D341Med (cell line): ENCODE measurements at regions not wholly inside any gene's neighbourhood (a gene's known extent, or its start where the extent isn't known, plus 50 kb on each side); places are given as distances from the start of the nearest gene placed in this dataset.

Source experiments
- DNase-seq: peaks from one replicate; pipeline ENCODE4 v3.0.0; 2012; ENCODE audit warnings: low spot score

DNA sequence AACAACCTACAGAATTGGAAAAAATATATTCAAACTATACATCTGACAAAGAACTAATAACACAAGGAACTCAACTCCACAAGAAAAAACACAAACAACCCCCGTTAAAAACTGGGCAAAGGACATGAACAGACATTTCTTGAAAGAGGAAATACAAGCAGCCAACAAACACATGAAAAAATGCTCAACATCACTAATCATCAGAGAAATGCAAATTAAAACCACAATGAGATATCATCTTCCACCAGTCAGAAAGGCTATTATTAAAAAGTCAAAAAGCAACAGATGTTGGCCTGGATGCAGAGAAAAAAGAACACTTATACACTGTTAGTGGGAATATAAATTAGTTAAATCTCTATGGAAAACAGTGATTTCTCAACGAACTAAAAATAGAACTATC is 82.6 kb upstream of the CCDC91 start:
- DNase-seq = no peak

DNA sequence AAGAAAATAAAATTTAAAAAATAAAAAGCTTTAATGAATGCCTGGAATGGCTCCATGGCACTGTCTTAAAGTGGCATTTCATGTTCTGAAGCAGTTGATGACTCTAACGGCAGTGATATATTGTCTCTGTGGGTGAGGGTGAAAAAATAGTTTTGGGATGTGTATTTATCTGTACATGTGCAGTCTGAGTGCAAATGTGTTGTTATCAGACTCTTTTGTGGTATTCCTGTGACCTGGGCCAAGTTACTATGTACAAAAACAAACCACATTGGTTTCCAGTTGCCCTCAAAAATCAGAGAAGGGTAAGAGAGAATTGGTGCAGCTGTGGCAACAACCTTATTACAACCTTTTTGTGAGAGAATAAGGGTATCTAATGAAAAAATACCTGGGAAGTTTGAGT is 81.7 kb upstream of the CCDC91 start:
- DNase-seq = no peak

DNA sequence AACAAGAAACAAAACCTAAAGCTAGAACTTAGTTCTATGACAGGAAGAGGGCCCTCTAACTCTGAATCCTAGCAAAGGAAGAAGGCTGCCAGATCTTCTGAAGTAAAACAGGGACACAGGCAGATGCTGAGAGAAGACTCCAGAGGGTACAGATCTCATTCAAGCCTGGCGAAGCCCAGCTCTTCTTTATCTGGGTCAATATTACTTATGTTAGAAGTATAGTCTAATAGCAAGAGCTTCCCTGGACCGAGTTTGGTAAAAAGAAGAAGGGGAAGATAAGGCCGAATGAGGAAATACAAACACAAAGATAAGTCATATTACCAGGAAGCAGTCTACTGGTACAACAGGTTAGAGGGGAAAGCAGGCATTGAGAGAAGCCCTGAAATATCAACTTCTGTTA is 79.9 kb upstream of the CCDC91 start:
- no peak for DNase-seq

DNA sequence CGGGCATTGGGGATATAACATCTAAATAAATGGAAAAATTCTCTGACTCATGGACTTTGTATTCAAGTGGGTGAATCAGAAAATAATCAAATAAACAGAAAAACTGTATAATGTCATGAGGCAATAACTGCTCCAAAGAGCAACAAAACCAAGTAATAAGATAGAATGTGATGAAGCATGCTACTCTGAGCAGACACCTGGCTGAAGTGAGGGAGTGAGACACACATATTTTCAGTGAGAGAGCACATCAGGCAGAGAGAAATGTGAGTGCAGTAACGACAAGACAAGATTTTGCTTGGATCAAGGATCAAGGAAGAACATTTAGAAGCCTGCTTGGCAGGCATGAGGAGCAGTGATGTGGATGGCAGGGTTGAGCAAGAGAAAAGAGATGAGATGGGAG is 75.8 kb upstream of the CCDC91 start:
- no peak for DNase-seq

DNA sequence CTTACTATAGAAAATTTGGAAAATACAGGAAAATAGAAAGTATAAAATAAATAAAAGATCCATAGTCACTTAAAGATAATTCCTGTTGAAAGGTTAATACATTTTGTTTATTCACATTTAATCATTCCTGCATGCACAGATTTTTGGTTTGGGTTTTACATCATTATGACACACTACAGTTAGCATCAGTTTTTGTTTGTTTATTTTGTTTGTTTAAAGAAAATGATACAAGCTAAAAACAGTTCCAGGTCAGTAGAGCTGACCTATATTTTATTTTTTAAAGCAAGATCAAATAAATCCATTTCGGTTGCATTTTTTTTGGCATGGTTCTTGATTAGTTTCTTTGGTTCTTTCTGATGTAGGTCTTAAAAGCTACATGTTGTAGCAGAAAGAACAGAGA is 68.8 kb upstream of the CCDC91 start:
- DNase-seq = no peak

DNA sequence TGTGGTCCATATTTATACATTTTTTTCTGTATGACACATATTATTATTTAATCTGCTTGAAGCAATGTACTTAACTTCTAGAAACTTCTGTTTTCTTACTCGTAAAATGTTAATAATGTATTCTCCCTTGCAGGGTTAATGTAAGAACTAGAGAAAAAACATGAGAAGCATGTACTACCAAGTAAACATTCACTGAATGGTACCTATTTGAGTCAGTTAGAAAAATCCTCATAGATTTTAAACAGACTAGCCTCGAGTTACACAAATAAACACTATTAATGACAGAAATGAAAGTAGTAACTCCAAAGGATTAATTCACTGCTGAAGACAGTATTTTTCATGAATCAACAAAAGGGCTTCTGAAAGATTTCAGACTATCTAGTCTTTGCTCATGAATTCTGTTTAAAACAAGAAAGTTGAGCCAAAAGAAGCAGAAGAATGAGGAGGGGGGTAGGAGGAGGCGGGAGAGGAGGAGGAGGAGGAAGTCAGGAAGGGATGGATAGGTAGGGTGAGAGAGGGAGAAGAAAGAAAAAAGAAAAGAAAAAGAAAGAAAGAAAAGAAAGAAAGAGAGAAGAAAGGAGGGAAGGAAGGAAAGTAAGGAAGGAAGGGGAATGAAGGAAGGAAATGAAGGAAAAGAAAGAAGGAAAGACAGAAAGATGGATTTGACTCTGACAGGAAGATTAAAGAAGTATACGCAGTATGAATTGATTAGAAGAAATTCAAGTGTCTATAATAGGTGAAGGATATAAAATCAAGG is 68.2 kb upstream of the CCDC91 start:
- no peak for DNase-seq

DNA sequence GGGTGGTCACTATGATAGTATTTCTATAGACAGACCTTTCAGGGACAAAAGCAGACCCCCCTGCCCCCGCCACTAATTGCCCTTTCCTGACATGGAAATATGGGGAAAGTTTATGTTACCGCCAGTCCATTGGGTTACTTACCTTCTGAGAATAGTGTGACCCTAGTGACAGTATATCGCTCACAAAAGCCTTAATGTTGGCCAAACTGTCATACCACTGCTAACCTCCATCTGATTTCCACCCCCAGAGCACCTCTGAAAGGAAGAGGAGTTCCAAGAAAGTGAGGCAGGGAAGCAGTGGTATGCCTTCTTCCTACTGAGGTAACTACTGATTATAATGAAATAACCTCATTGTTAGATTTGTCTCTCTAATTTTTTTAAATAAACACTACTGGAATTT is 67.5 kb upstream of the CCDC91 start:
- DNase-seq = no peak

DNA sequence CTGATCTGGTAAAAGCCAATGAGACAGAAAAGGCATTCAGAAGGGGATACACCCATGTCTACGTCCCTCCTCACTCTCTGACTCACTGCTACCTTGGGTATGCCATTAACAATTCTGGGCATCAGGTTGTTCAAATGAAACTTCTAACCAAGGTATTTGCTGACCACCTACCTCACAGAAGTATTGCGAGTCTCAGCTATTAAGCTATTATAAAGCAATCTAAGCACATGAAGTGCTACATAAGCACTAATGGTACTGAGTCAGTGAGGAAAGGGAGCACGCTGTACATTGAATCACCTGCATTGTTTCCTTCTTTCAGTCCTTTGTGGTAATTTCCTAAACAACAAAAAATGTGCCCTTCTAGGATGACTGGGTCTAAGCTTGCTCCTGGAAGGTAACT is 62.8 kb upstream of the CCDC91 start:
- DNase-seq = no peak

DNA sequence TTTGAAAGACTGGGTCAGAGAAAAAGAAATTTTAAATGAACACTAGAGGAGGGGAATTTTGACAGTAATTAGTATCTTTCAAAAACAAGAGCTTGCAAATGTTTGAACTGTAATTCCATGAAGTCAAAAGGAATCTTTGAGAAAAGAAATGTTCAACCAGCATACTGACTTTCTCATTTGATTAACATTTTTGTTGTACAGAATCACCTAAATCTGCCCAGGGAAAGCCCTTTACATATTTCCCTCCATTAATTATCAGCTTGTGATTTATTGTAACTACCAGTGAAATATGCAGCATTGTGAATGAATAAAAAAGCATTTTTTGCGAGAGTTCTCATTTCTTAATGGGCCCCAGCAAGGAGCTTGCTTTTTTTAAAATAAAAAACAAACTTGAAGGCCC is 61.2 kb upstream of the CCDC91 start:
- no peak for DNase-seq

DNA sequence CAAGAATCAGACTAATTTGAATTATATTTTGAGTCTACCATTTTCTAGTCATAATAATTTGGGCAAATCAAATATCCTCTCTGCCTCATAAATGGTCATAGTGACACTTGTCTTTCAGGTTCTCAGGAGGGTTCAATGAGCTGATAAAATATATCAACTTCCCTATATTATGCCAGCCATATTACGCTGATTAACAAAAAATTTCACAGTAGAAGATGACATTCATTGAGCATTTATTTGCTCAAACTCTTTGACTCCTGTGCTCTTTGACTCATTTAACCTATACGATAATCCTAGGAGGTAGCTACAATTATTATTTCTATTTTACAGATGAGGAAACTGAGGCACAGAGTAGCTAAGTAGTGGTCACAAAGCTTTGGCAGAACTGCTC is 60.0 kb upstream of the CCDC91 start:
- no peak for DNase-seq

DNA sequence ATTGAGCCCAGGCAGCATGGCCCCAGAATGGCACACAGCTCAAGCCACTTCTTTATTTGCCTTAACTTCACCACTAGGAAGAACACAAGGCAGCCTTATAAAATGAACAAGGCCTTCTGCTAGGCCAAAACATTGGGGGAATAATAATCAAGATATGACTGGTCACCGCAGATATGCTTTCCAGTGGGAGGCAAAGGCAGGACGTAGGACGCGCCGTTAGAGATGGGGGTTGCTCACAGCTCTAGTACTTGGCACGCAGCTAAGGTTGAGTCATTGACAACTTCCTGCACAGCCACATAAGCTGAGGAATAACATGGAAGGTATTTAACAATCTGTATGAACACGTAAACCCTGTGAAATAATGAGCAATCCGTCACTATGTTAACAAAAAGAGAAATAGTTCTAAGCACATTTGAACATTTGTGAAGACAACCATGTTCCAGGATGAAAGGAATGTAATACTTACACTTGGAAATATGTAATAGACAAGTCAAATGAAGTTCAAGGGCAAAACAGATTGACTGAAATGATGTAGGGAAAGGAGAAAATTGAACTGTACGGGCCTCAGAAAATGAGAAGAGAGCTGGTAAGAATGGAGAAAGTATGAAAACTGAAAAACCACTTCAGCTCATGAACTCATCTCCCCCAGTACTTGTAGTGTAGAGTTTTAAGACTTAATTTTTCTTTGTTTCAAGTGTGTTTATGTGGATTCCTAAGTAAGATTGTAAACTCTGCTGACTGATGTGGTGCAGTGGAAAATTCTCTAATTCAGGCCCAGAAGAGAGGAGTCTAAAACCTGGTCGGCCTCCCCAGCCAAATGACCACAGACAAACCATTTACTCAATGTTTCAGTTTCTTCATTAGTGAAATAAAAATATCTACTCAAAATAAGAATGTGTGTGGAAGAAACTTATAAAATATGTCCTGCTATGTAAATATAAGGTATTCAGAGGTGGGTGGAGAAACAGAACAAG is 59.3 kb upstream of the CCDC91 start:
- no peak for DNase-seq

DNA sequence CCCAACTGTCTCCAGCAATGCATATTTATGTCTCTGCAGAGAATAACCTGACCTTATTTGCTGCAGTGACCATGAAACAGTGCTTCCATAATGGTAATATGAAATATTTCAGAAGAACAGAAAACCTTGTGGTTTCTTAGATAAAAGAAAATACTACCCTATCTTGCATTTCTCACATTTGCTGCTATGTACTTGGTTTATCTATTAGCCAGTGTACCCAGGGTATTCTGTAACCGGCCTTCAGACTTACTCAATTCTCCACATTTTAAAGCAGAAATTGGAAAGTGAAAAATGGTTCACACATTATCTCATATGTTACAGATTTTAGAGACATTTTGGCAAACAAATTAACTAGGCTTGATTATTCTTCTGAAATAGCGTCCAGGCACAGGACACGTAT is 57.9 kb upstream of the CCDC91 start:
- DNase-seq = no peak

DNA sequence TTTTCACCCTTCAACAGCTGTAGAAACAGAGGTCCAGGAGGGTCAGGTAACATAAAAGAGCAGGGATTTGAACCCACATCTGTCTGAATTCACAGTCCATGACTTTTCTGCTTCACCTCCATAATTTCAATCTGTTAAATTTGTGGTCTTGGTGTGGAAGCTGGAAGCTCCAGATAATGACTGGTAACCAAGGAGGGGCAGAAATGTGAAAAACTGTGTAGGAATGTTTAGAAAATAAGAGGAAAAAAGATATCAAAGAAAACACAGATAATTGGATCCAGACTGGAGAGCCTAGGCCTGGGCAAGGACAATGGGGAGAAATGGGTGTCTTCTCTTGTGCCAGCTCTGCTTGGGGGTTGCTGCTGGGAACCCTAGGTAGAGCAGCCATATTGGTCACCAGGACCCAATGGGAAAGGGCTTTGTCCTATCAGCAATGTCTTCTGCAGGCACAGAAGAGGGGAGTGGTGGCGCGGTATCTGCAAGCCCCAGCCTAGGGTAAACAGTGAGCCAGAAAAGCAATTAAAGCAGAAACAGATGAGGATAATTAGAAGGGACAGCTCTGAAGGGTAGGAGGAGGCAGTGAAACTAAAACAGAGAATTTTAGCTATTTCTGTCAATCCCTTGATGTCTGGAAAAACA is 54.3 kb upstream of the CCDC91 start:
- no peak for DNase-seq

DNA sequence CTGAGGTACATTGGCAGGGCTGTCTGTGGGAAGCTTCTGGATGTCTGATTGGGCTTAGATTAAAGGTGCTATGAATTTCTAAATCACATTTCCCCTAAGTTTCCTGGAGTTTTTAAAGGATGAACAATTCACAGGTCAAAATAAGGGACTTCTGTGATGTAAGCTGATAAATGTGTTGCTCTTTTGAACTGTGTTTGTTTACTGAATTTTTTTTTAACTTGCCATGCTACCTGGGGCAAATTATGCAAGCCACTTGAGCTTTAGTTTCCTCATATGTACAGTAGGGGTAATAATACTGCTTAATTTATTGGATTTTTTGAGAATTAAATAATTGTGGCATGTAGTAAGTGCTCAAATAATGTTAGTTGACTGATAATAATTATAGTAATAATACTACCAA is 52.8 kb upstream of the CCDC91 start:
- DNase-seq = no peak

DNA sequence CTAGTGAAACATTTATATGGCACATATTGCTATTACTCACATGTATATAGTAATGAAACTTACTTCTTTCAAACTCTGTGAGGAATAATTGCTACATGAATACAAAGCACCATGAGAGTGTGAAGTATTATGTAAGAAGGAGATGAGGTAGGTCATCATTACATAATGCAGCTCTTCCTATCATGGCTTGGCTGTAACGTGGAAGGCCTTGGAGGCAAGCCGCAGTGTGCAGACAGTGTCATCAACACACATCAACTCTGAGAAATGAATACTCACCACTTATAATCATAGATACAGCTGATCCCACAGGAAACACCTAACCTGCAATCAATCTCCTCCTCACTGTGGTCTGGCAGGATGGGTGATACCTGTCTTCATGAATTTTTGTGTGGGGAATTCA is 49.9 kb upstream of the CCDC91 start:
- DNase-seq = no peak
